OCI-LY1 (cell line): ENCODE measurements at regions not wholly inside any gene's neighbourhood (a gene's known extent, or its start where the extent isn't known, plus 50 kb on each side); places are given as distances from the start of the nearest gene placed in this dataset.

Experiments
- H2AFZ ChIP-seq: fragments of 200-600 bp; sonication (generic), shearing (Covaris generic); 2 replicates; pipeline ENCODE4 v1.6.0; 2014; ENCODE audit warnings: antibody characterized with exemption, mild to moderate bottlenecking, low read length
- H3F3A ChIP-seq: fragments of 200-600 bp; sonication (generic), shearing (Covaris generic); 2 replicates; pipeline ENCODE4 v1.6.0; 2014; ENCODE audit warnings: mild to moderate bottlenecking, antibody characterized with exemption, low read length, moderate library complexity; ENCODE audit not compliant: insufficient read depth
- H3K27ac ChIP-seq: fragments of 200-600 bp; sonication (generic); 2 replicates; pipeline ENCODE4 v1.5.1; 2014; ENCODE audit warnings: low read length, mixed run types, mild to moderate bottlenecking, low read depth; ENCODE audit not compliant: poor library complexity, severe bottlenecking
- H3K27me3 ChIP-seq: fragments of 200-600 bp; sonication (generic); 2 replicates; pipeline ENCODE4 v1.6.0; 2014; ENCODE audit warnings: antibody characterized with exemption, mild to moderate bottlenecking, low read length, moderate library complexity; ENCODE audit not compliant: insufficient read depth
- H3K36me3 ChIP-seq: fragments of 200-600 bp; sonication (generic); 2 replicates; pipeline ENCODE4 v1.6.1; 2014; ENCODE audit warnings: mild to moderate bottlenecking, antibody characterized with exemption, low read length, moderate library complexity, mixed read lengths; ENCODE audit not compliant: insufficient read depth
- H3K4me1 ChIP-seq: fragments of 200-600 bp; sonication (generic); 2 replicates; pipeline ENCODE4 v1.5.1; 2014; ENCODE audit warnings: mild to moderate bottlenecking, low read length, moderate library complexity; ENCODE audit not compliant: insufficient read depth, severe bottlenecking
- H3K4me2 ChIP-seq: fragments of 200-600 bp; sonication (generic), shearing (Covaris generic); 2 replicates; pipeline ENCODE4 v1.6.1; 2014; ENCODE audit warnings: low read length
- H3K4me3 ChIP-seq: fragments of 200-600 bp; sonication (generic); 2 replicates; pipeline ENCODE4 v1.5.1; 2014; ENCODE audit warnings: low read length, low read depth, mild to moderate bottlenecking, mixed read lengths; ENCODE audit not compliant: poor library complexity, severe bottlenecking
- H3K79me2 ChIP-seq: fragments of 200-600 bp; shearing (Covaris generic); 2 replicates; pipeline ENCODE4 v1.6.1; 2016; ENCODE audit warnings: mixed run types, low read length, mixed read lengths; ENCODE audit not compliant: insufficient read depth
- H3K9ac ChIP-seq: fragments of 200-600 bp; sonication (generic), shearing (Covaris generic); 2 replicates; pipeline ENCODE4 v1.6.1; 2014; ENCODE audit warnings: mild to moderate bottlenecking, low read length, mixed read lengths
- H3K9me2 ChIP-seq: fragments of 200-600 bp; sonication (generic), shearing (Covaris generic); 2 replicates; pipeline ENCODE4 v1.6.1; 2014; ENCODE audit warnings: low read depth, mild to moderate bottlenecking, low read length, mixed read lengths
- H3K9me3 ChIP-seq: fragments of 200-600 bp; shearing (Covaris generic); 2 replicates; pipeline ENCODE4 v1.6.1; 2014; ENCODE audit warnings: low read length, mixed read lengths
- H4K20me1 ChIP-seq: fragments of 200-600 bp; sonication (generic), shearing (Covaris generic); 2 replicates; pipeline ENCODE4 v1.6.0; 2016; ENCODE audit warnings: mild to moderate bottlenecking, low read length; ENCODE audit not compliant: insufficient read depth
- CTCF ChIP-seq: fragments of 200-600 bp; sonication (generic), shearing (Covaris generic); IDR thresholded peaks from 2 replicates; pipeline ENCODE4 v1.5.1; 2017; ENCODE audit warnings: mild to moderate bottlenecking, antibody characterized with exemption, low read length, moderate library complexity, mixed read lengths
- EZH2 ChIP-seq: fragments of 200-600 bp; sonication (generic), shearing (Covaris generic); IDR thresholded peaks from 2 replicates; pipeline ENCODE4 v1.8.0; 2017; ENCODE audit warnings: borderline replicate concordance, mixed run types, mild to moderate bottlenecking, antibody characterized with exemption, low read length, moderate library complexity, mixed read lengths

GRCh38 chr2:146079216-146079615 lies 1559.3 kb upstream of the ZEB2 start:
- TF ChIP-seq EZH2, result no peak
- TF ChIP-seq CTCF, result no peak
- Histone ChIP-seq H3K36me3 (no peaks in the 10 kb centered on the region), H3K79me2 (no peaks in the 10 kb centered on the region)

GRCh38 chr2:146077156-146077555 lies 1557.2 kb upstream of the ZEB2 start:
- Histone ChIP-seq H3F3A (no peaks in the 10 kb centered on the region), H3K27me3 (no peaks in the 10 kb centered on the region), H3K27ac (no peak overlapping the region), H3K36me3 (no peaks in the 10 kb centered on the region), H3K9me3 (no peaks in the 10 kb centered on the region), H3K4me2 (no peak overlapping the region), H3K79me2 (no peaks in the 10 kb centered on the region), H3K4me1 (no peaks in the 10 kb centered on the region), H3K9ac (no peak overlapping the region), H4K20me1 (no peaks in the 10 kb centered on the region), H2AFZ (no peak overlapping the region), H3K9me2 (no peaks in the 10 kb centered on the region), H3K4me3 (no peak overlapping the region)
- TF ChIP-seq CTCF (no peak), EZH2 (no peak)

More at GRCh38 chr2:146079216-146079615, 1559.3 kb upstream of the ZEB2 start:
- no peak overlapping the region for H3K27ac ChIP-seq
- no peaks in the 10 kb centered on the region for H3K9me3 ChIP-seq
- no peak overlapping the region for H3K9ac ChIP-seq
- H3F3A ChIP-seq, result no peaks in the 10 kb centered on the region
- H3K4me1 ChIP-seq, result no peaks in the 10 kb centered on the region
- H2AFZ ChIP-seq, result no peak overlapping the region
- no peaks in the 10 kb centered on the region for H4K20me1 ChIP-seq
- H3K27me3 ChIP-seq, result no peaks in the 10 kb centered on the region
- no peak overlapping the region for H3K4me3 ChIP-seq
- H3K9me2 ChIP-seq, result no peaks in the 10 kb centered on the region
- H3K4me2 ChIP-seq, result no peak overlapping the region

GRCh38 chr2:146068051-146068450 lies 1548.1 kb upstream of the ZEB2 start:
- H3K27me3 ChIP-seq, result no peaks in the 10 kb centered on the region
- no peaks in the 10 kb centered on the region for H3K9me2 ChIP-seq
- no peaks in the 10 kb centered on the region for H3K4me1 ChIP-seq
- H3K27ac ChIP-seq, result no peak overlapping the region
- no peak overlapping the region for H3K4me2 ChIP-seq
- H3K4me3 ChIP-seq, result no peak overlapping the region
- no peaks in the 10 kb centered on the region for H3K79me2 ChIP-seq
- no peak overlapping the region for H3K9ac ChIP-seq
- TF ChIP-seq CTCF (no peak), EZH2 (no peak)
- no peaks in the 10 kb centered on the region for H4K20me1 ChIP-seq
- H3K9me3 ChIP-seq, result peaks cover 4% of the 10 kb centered on the region; the same call in 1 of the 2 replicates
- H3F3A ChIP-seq, result no peaks in the 10 kb centered on the region
- H3K36me3 ChIP-seq, result no peaks in the 10 kb centered on the region
- no peak overlapping the region for H2AFZ ChIP-seq
